ENCODE measurements at regions not wholly inside any gene's neighbourhood (a gene's known extent, or its start where the extent isn't known, plus 50 kb on each side); places are given as distances from the start of the nearest gene placed in this dataset.

DNA sequence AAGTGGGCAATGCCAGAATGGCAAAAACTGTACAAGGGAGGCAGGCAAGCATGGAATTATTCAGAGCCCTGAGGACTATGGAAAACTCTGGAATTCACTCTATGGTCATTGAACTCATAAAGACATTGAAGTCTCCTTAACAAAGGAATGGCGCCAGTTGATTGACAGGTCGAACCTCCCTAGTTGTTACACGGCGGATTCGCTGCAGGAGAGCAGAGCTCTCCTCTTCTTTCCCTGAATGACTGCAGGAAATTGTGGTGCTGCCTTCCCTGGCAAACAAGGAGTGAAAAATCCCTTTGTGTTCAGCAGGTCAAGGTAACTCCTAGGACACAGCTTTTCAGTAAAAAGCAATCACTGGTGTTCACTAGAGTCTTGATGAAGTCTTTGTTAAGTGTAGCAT, 732.8 kb upstream of the FRG1 start:
- H4K91ac ChIP-seq (ENCODE audit: low read length), result no peak overlapping the region
- no peak overlapping the region for H2AK5ac ChIP-seq (ENCODE audit: low read length, severe bottlenecking)
- H3K14ac ChIP-seq (ENCODE audit: low read length in 2 of 2), result no peak overlapping the region
- H3K4me2 ChIP-seq (ENCODE audit: low read length, poor library complexity, severe bottlenecking), result no peak overlapping the region
- H3K9ac ChIP-seq (ENCODE audit: low read length), result no peak overlapping the region
- H3K23ac ChIP-seq (ENCODE audit: low read length in 2 of 2), result no peak overlapping the region
- no peak overlapping the region for H3K18ac ChIP-seq (ENCODE audit: low read depth in 1 of 2, low read length in 2 of 2)
- no peak overlapping the region for H2AFZ ChIP-seq (ENCODE audit: low read depth, low read length)
- H2BK15ac ChIP-seq (ENCODE audit: low read depth, poor library complexity, severe bottlenecking), result no peak overlapping the region
- no peaks in the 10 kb centered on the region for H3K27me3 ChIP-seq (ENCODE audit: control insufficient read depth in 1 of 2, insufficient read depth in 1 of 2, low read length in 2 of 2)
- no peak overlapping the region for H2BK12ac ChIP-seq (ENCODE audit: low read length in 2 of 2)
- no peak overlapping the region for H3K27ac ChIP-seq (ENCODE audit: low read length, poor library complexity, severe bottlenecking)
- H2BK120ac ChIP-seq (ENCODE audit: low read depth, low read length), result no peak overlapping the region
- no peak for DNase-seq
- WGBS, result 83% methylated on average over 5 of the region's 5 CpGs
- no peaks in the 10 kb centered on the region for H3K36me3 ChIP-seq (ENCODE audit: control insufficient read depth in 1 of 2, insufficient read depth in 2 of 2, low read depth in 1 of 2, low read length in 2 of 2)
- no peaks in the 10 kb centered on the region for H3K79me1 ChIP-seq (replicated peaks; ENCODE audit: low read length, poor library complexity, severe bottlenecking)
- H3K9me3 ChIP-seq (ENCODE audit: control insufficient read depth, low read length), result no peaks in the 10 kb centered on the region
- H3K4me1 ChIP-seq (ENCODE audit: control insufficient read depth, insufficient read depth, low read depth, low read length), result peaks cover 1% of the 10 kb centered on the region
- H3K4me3 ChIP-seq (ENCODE audit: insufficient read depth in 1 of 2, low read depth in 1 of 2, low read length in 2 of 2), result no peak overlapping the region
- no peak overlapping the region for H2BK5ac ChIP-seq (ENCODE audit: low read depth, low read length, poor library complexity, severe bottlenecking)
- no peak overlapping the region for H3K4ac ChIP-seq (ENCODE audit: low read depth in 1 of 2, low read length in 2 of 2)
- H4K8ac ChIP-seq (ENCODE audit: low read length), result no peak overlapping the region

DNA sequence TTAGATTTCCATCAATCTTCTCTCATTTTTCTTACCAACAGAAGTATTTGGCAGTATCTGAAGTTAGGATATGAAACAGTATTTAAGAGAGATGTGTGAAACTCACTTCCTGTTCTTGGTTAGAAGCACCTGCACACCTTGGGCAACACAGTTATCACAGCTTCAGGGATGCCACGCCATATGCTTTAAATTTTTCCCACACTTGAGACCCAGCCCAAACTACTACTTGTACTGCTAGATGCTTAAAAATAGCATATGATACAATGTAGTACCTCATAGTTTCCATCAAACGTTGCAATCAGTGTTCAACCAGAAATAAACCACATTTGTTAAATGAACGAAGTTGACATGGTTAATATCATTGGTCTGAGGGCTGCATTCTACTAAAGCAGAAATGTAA, 725.1 kb upstream of the FRG1 start:
- WGBS, result 100% methylated on average over 2 of the region's 3 CpGs
- Histone ChIP-seq H3K4me1 (ENCODE audit: control insufficient read depth, insufficient read depth, low read depth, low read length) (no peaks in the 10 kb centered on the region), H2BK12ac (ENCODE audit: low read length in 2 of 2) (no peak overlapping the region), H3K79me1 (replicated peaks; ENCODE audit: low read length, poor library complexity, severe bottlenecking) (no peaks in the 10 kb centered on the region), H2BK5ac (ENCODE audit: low read depth, low read length, poor library complexity, severe bottlenecking) (no peak overlapping the region), H3K4me2 (ENCODE audit: low read length, poor library complexity, severe bottlenecking) (no peak overlapping the region), H3K14ac (ENCODE audit: low read length in 2 of 2) (no peak overlapping the region), H4K91ac (ENCODE audit: low read length) (no peak overlapping the region), H3K4ac (ENCODE audit: low read depth in 1 of 2, low read length in 2 of 2) (no peak overlapping the region), H3K18ac (ENCODE audit: low read depth in 1 of 2, low read length in 2 of 2) (no peak overlapping the region), H2BK15ac (ENCODE audit: low read depth, poor library complexity, severe bottlenecking) (no peak overlapping the region), H3K9me3 (ENCODE audit: control insufficient read depth, low read length) (no peaks in the 10 kb centered on the region), H3K9ac (ENCODE audit: low read length) (no peak overlapping the region), H2BK120ac (ENCODE audit: low read depth, low read length) (no peak overlapping the region), H2AFZ (ENCODE audit: low read depth, low read length) (no peak overlapping the region), H3K23ac (ENCODE audit: low read length in 2 of 2) (no peak overlapping the region), H4K8ac (ENCODE audit: low read length) (no peak overlapping the region), H3K4me3 (ENCODE audit: insufficient read depth in 1 of 2, low read depth in 1 of 2, low read length in 2 of 2) (no peak overlapping the region), H3K27me3 (ENCODE audit: control insufficient read depth in 1 of 2, insufficient read depth in 1 of 2, low read length in 2 of 2) (no peaks in the 10 kb centered on the region), H3K27ac (ENCODE audit: low read length, poor library complexity, severe bottlenecking) (no peak overlapping the region), H3K36me3 (ENCODE audit: control insufficient read depth in 1 of 2, insufficient read depth in 2 of 2, low read depth in 1 of 2, low read length in 2 of 2) (no peaks in the 10 kb centered on the region), H2AK5ac (ENCODE audit: low read length, severe bottlenecking) (no peak overlapping the region)
- no peak for DNase-seq

DNA sequence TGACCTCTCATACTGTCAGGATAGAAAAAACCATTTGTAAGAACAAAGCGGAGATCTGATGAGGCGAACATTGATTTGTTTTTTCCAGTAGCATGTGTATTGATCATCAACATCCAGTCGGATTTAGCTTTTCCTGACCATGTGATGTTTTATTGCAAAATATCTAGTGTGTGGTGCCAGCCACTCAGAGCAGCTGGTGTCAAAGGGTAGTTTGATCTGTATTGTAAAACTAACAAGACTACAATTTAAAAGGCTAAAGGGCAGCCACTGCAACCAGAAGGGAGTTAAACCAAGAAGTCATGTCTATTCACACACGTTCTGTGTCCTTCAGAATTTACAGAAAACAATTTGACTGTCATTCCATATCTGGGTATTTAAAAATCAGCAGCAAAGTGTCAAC, 719.0 kb upstream of the FRG1 start:
- H3K4me1 ChIP-seq (ENCODE audit: control insufficient read depth, insufficient read depth, low read depth, low read length), result no peaks in the 10 kb centered on the region
- H3K4me3 ChIP-seq (ENCODE audit: insufficient read depth in 1 of 2, low read depth in 1 of 2, low read length in 2 of 2), result no peak overlapping the region
- no peak overlapping the region for H3K18ac ChIP-seq (ENCODE audit: low read depth in 1 of 2, low read length in 2 of 2)
- no peak overlapping the region for H3K27ac ChIP-seq (ENCODE audit: low read length, poor library complexity, severe bottlenecking)
- no peak overlapping the region for H4K8ac ChIP-seq (ENCODE audit: low read length)
- no peak overlapping the region for H2BK5ac ChIP-seq (ENCODE audit: low read depth, low read length, poor library complexity, severe bottlenecking)
- no peaks in the 10 kb centered on the region for H3K79me1 ChIP-seq (replicated peaks; ENCODE audit: low read length, poor library complexity, severe bottlenecking)
- H2BK12ac ChIP-seq (ENCODE audit: low read length in 2 of 2), result no peak overlapping the region
- H3K4ac ChIP-seq (ENCODE audit: low read depth in 1 of 2, low read length in 2 of 2), result no peak overlapping the region
- H2BK120ac ChIP-seq (ENCODE audit: low read depth, low read length), result no peak overlapping the region
- H2BK15ac ChIP-seq (ENCODE audit: low read depth, poor library complexity, severe bottlenecking), result no peak overlapping the region
- DNase-seq, result no peak
- no peak overlapping the region for H3K14ac ChIP-seq (ENCODE audit: low read length in 2 of 2)
- H4K91ac ChIP-seq (ENCODE audit: low read length), result no peak overlapping the region
- H3K27me3 ChIP-seq (ENCODE audit: control insufficient read depth in 1 of 2, insufficient read depth in 1 of 2, low read length in 2 of 2), result no peaks in the 10 kb centered on the region
- H2AK5ac ChIP-seq (ENCODE audit: low read length, severe bottlenecking), result no peak overlapping the region
- no peaks in the 10 kb centered on the region for H3K9me3 ChIP-seq (ENCODE audit: control insufficient read depth, low read length)
- no peaks in the 10 kb centered on the region for H3K36me3 ChIP-seq (ENCODE audit: control insufficient read depth in 1 of 2, insufficient read depth in 2 of 2, low read depth in 1 of 2, low read length in 2 of 2)
- H2AFZ ChIP-seq (ENCODE audit: low read depth, low read length), result no peak overlapping the region
- no peak overlapping the region for H3K9ac ChIP-seq (ENCODE audit: low read length)
- no peak overlapping the region for H3K4me2 ChIP-seq (ENCODE audit: low read length, poor library complexity, severe bottlenecking)
- 79% methylated on average over 4 of the region's 4 CpGs for WGBS
- no peak overlapping the region for H3K23ac ChIP-seq (ENCODE audit: low read length in 2 of 2)

DNA sequence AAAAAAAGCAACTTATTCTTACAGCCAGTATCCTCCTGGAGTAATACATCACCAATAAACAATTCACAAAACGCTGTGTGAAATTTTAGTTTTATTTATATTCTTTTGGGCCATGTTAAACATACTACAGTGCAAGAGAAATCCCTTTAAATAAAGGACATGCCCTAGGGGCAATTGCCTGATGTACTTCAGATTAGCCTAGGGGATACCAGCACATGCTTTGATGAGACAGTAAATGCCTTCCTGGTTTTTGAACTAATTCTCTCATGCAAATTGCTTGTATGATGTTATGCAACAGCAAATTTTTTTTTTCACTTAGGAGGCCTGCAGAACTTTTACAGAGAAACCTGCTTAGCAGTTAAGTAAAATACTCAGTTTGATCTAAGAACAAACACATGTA, 711.9 kb upstream of the FRG1 start:
- no CpG with 5 or more reads among the region's 1 CpG for WGBS

More for the DNA sequence above, 711.9 kb upstream of the FRG1 start:
- Histone ChIP-seq H2BK120ac (ENCODE audit: low read depth, low read length) (no peak overlapping the region), H3K4me1 (ENCODE audit: control insufficient read depth, insufficient read depth, low read depth, low read length) (no peaks in the 10 kb centered on the region), H3K27ac (ENCODE audit: low read length, poor library complexity, severe bottlenecking) (no peak overlapping the region), H3K23ac (ENCODE audit: low read length in 2 of 2) (no peak overlapping the region), H3K4ac (ENCODE audit: low read depth in 1 of 2, low read length in 2 of 2) (no peak overlapping the region), H3K79me1 (replicated peaks; ENCODE audit: low read length, poor library complexity, severe bottlenecking) (no peaks in the 10 kb centered on the region), H4K91ac (ENCODE audit: low read length) (no peak overlapping the region), H2BK15ac (ENCODE audit: low read depth, poor library complexity, severe bottlenecking) (no peak overlapping the region), H3K4me2 (ENCODE audit: low read length, poor library complexity, severe bottlenecking) (no peak overlapping the region), H3K27me3 (ENCODE audit: control insufficient read depth in 1 of 2, insufficient read depth in 1 of 2, low read length in 2 of 2) (no peaks in the 10 kb centered on the region), H2AFZ (ENCODE audit: low read depth, low read length) (no peak overlapping the region), H3K9ac (ENCODE audit: low read length) (no peak overlapping the region), H3K9me3 (ENCODE audit: control insufficient read depth, low read length) (no peaks in the 10 kb centered on the region), H3K36me3 (ENCODE audit: control insufficient read depth in 1 of 2, insufficient read depth in 2 of 2, low read depth in 1 of 2, low read length in 2 of 2) (no peaks in the 10 kb centered on the region), H2AK5ac (ENCODE audit: low read length, severe bottlenecking) (no peak overlapping the region), H2BK12ac (ENCODE audit: low read length in 2 of 2) (no peak overlapping the region), H3K18ac (ENCODE audit: low read depth in 1 of 2, low read length in 2 of 2) (no peak overlapping the region), H3K4me3 (ENCODE audit: insufficient read depth in 1 of 2, low read depth in 1 of 2, low read length in 2 of 2) (no peak overlapping the region), H4K8ac (ENCODE audit: low read length) (no peak overlapping the region), H3K14ac (ENCODE audit: low read length in 2 of 2) (no peak overlapping the region), H2BK5ac (ENCODE audit: low read depth, low read length, poor library complexity, severe bottlenecking) (no peak overlapping the region)
- DNase-seq, result no peak
